ENCODE measurements at regions not wholly inside any gene's neighbourhood (a gene's known extent, or its start where the extent isn't known, plus 50 kb on each side); places are given as distances from the start of the nearest gene placed in this dataset.
"Not testable (repeated sequence)": the region's sequence is repeated elsewhere in the genome, so short reads cannot be mapped to it uniquely, and the experiment has no call there.

- H3K27ac Mint-ChIP-seq = no peak overlapping the region
- ATAC-seq (no peak), DNase-seq (ENCODE audit: low spot score) (no peak)
- H3K4me3 Mint-ChIP-seq = no peak overlapping the region
- H3K27me3 Mint-ChIP-seq = no peaks in the 10 kb centered on the region
- no peaks in the 10 kb centered on the region for H3K4me1 Mint-ChIP-seq (ENCODE audit: low read depth in 2 of 2)
- no peaks in the 10 kb centered on the region for H3K36me3 Mint-ChIP-seq
- peaks cover 18% of the 10 kb centered on the region for H3K9me3 Mint-ChIP-seq
These were observed 970.9 kb upstream of the AUTS2 start for GRCh38 chr7:68627247-68627864.

DNA sequence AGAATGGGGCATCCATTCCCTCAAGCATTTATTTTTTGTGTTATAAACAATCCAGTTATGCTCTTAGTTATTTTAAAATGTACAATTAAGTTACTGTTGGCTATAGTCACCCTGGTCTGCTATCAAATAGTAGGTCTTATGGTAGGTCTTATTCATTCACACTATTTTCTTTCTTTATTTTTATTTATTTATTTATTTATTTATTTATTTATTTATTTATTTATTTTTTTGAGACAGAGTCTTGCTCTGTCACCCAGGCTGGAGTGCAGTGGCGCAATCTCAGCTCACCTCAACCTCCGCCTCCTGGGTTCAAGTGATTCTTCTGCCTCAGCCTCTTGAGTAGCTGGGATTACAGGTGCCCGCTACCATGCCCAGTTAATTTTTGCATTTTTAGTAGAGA, 967.4 kb upstream of the AUTS2 start:
- DNase-seq (ENCODE audit: low spot score); H3K27me3 Mint-ChIP-seq; H3K36me3 Mint-ChIP-seq; H3K27ac Mint-ChIP-seq; H3K4me1 Mint-ChIP-seq (ENCODE audit: low read depth in 2 of 2); H3K4me3 Mint-ChIP-seq; ATAC-seq: not testable (repeated sequence)
- peaks cover 18% of the 10 kb centered on the region for H3K9me3 Mint-ChIP-seq

DNA sequence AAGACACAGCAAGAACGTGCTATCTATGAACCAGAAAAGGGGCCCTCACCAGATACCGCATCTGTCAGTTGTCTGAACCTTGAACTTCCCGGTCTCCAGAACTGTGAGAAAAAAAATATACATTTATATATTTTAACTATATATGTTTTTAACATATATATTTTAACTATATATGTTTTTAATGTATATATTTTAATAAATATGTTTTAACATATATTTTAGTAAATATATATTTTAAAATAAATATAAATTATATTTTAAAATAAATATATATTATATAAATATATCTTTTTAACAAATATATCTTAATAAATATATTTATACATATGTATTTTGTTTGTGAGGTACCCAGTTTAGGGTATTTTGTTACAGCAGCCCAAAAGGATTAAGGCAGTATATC, 958.2 kb upstream of the AUTS2 start:
- Mint-ChIP-seq H3K4me3 (no peak overlapping the region), H3K27ac (no peak overlapping the region), H3K9me3 (peaks cover 12% of the 10 kb centered on the region), H3K4me1 (ENCODE audit: low read depth in 2 of 2) (no peaks in the 10 kb centered on the region), H3K36me3 (peaks cover 5% of the 10 kb centered on the region), H3K27me3 (no peaks in the 10 kb centered on the region)
- ATAC-seq (no peak), DNase-seq (ENCODE audit: low spot score) (no peak)

GRCh38 chr7:68642727-68643126, 955.5 kb upstream of the AUTS2 start:
- ATAC-seq = no peak
- peaks cover 12% of the 10 kb centered on the region for H3K9me3 Mint-ChIP-seq
- no peaks in the 10 kb centered on the region for H3K4me1 Mint-ChIP-seq (ENCODE audit: low read depth in 2 of 2)
- H3K4me3 Mint-ChIP-seq = no peak overlapping the region
- DNase-seq (ENCODE audit: low spot score) = no peak
- peaks cover 5% of the 10 kb centered on the region for H3K36me3 Mint-ChIP-seq
- no peaks in the 10 kb centered on the region for H3K27me3 Mint-ChIP-seq
- no peak overlapping the region for H3K27ac Mint-ChIP-seq

DNA sequence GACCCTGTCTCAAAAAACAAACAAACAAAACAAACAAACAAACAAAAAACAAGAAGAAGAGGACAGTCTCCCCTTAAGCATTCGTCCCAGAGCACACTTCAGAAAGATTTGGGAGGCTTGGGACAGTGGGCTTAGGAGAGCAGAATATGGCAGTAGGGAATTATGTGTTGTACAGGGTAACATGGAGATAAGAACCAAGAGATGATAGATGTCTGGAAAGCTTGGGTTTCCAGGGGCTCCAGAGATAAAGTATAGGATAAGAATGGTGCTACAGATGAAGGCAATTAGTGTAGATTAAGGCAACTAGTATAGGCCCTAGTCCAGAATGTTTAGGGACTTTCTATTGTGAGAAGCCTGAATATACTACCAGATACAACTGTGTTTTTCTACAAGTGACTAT, 934.9 kb upstream of the AUTS2 start:
- Mint-ChIP-seq H3K4me1 (ENCODE audit: low read depth in 2 of 2) (no peaks in the 10 kb centered on the region), H3K36me3 (no peaks in the 10 kb centered on the region), H3K27ac (no peak overlapping the region), H3K27me3 (no peaks in the 10 kb centered on the region), H3K4me3 (no peak overlapping the region), H3K9me3 (peaks cover 11% of the 10 kb centered on the region)
- DNase-seq (ENCODE audit: low spot score) = no peak
- ATAC-seq = no peak

- DNase-seq (ENCODE audit: low spot score) (no peak), ATAC-seq (no peak)
- H3K4me3 Mint-ChIP-seq = no peak overlapping the region
- H3K36me3 Mint-ChIP-seq = no peaks in the 10 kb centered on the region
- H3K27me3 Mint-ChIP-seq = no peaks in the 10 kb centered on the region
- H3K4me1 Mint-ChIP-seq (ENCODE audit: low read depth in 2 of 2) = no peaks in the 10 kb centered on the region
- H3K9me3 Mint-ChIP-seq = peaks cover 17% of the 10 kb centered on the region
- H3K27ac Mint-ChIP-seq = no peak overlapping the region
These were observed 927.2 kb upstream of the AUTS2 start for GRCh38 chr7:68671046-68671445.

GRCh38 chr7:68671671-68672070, 926.6 kb upstream of the AUTS2 start:
- no peak overlapping the region for H3K27ac Mint-ChIP-seq
- H3K4me1 Mint-ChIP-seq (ENCODE audit: low read depth in 2 of 2) = no peaks in the 10 kb centered on the region
- DNase-seq (ENCODE audit: low spot score) (no peak), ATAC-seq (no peak)
- peaks cover 17% of the 10 kb centered on the region for H3K9me3 Mint-ChIP-seq
- H3K27me3 Mint-ChIP-seq = no peaks in the 10 kb centered on the region
- H3K36me3 Mint-ChIP-seq = no peaks in the 10 kb centered on the region
- no peak overlapping the region for H3K4me3 Mint-ChIP-seq

- H3K27ac Mint-ChIP-seq = no peak overlapping the region
- no peak for DNase-seq (ENCODE audit: low spot score)
- H3K4me1 Mint-ChIP-seq (ENCODE audit: low read depth in 2 of 2) = no peaks in the 10 kb centered on the region
- H3K9me3 Mint-ChIP-seq = peaks cover 21% of the 10 kb centered on the region
- H3K36me3 Mint-ChIP-seq = no peaks in the 10 kb centered on the region
- no peaks in the 10 kb centered on the region for H3K27me3 Mint-ChIP-seq
- ATAC-seq = no peak
- H3K4me3 Mint-ChIP-seq = no peak overlapping the region
These were observed 923.4 kb upstream of the AUTS2 start for GRCh38 chr7:68674826-68675225.

GRCh38 chr7:68676813-68677535, 921.3 kb upstream of the AUTS2 start:
- Mint-ChIP-seq H3K27ac (no peak overlapping the region), H3K9me3 (peaks cover 17% of the 10 kb centered on the region), H3K27me3 (no peaks in the 10 kb centered on the region), H3K4me1 (ENCODE audit: low read depth in 2 of 2) (no peaks in the 10 kb centered on the region), H3K4me3 (no peak overlapping the region), H3K36me3 (no peaks in the 10 kb centered on the region)
- no peak for DNase-seq (ENCODE audit: low spot score)
- ATAC-seq = no peak

DNA sequence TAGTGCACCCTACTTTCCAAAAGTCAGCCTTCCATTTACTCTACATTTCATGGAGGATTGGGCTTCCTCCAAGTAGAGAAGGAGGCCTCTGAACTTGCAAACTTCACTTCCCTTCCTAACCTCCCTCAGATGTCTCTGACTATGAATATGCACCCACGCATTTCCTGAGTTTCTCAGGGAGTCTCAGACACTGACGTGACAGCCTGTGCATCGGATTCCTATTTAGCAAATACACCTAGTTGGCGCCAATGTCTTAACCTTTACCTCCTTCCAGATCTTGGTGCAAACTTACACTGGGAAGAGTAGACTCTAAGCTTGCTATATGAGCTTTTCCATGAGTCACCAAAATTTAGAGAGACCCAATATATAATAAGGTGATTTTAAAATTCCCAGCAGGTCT, 920.1 kb upstream of the AUTS2 start:
- ATAC-seq (no peak), DNase-seq (ENCODE audit: low spot score) (no peak)
- Mint-ChIP-seq H3K4me1 (ENCODE audit: low read depth in 2 of 2) (no peaks in the 10 kb centered on the region), H3K4me3 (no peak overlapping the region), H3K27me3 (no peaks in the 10 kb centered on the region), H3K36me3 (no peaks in the 10 kb centered on the region), H3K9me3 (peaks cover 17% of the 10 kb centered on the region), H3K27ac (no peak overlapping the region)

DNA sequence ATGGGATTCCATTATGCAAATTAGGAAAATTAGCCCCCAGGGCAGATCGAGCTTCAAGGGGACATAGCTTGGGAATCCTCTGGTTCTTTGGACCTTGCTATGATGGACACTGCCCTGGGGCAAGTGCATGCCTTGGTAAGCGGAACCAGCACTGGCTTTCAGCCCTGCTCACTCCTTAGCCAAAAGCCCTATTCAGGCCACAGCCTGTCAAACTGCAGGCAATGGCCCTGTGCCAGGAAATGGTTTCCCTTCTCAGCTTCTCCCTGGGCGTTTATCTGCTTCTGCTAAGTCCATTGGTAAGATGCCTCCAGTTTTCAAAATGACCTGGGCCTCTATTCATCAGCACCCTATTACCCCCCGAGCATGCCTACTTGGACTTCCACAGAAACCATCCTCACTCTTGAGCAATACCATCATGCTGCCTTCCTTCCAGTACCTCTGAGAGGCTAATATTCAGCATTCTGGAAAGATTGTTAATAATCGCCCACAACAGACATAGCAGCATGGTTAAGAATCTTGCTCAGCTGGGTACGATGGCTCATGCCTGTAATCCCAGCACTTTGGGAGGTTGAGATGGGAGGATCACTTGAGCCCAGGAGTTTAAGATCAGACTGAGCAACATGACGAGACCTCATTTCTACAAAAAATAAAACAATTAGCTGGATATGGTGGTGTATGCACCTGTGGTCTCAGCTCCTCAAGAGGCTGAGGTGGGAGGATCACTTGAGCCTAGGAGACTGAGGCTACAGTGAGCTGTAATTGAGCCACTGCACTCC, 918.6 kb upstream of the AUTS2 start:
- peaks cover 13% of the 10 kb centered on the region for H3K9me3 Mint-ChIP-seq
- ATAC-seq = no peak
- H3K4me1 Mint-ChIP-seq (ENCODE audit: low read depth in 2 of 2) = no peaks in the 10 kb centered on the region
- no peak overlapping the region for H3K4me3 Mint-ChIP-seq
- H3K27ac Mint-ChIP-seq = no peak overlapping the region
- H3K27me3 Mint-ChIP-seq = no peaks in the 10 kb centered on the region
- no peak for DNase-seq (ENCODE audit: low spot score)
- H3K36me3 Mint-ChIP-seq = no peaks in the 10 kb centered on the region

- Mint-ChIP-seq H3K27ac (no peak overlapping the region), H3K4me1 (ENCODE audit: low read depth in 2 of 2) (no peaks in the 10 kb centered on the region), H3K36me3 (no peaks in the 10 kb centered on the region), H3K27me3 (no peaks in the 10 kb centered on the region), H3K9me3 (peaks cover 15% of the 10 kb centered on the region), H3K4me3 (no peak overlapping the region)
- DNase-seq (ENCODE audit: low spot score) (no peak), ATAC-seq (no peak)
These were observed 917.9 kb upstream of the AUTS2 start for GRCh38 chr7:68680235-68680872.

DNA sequence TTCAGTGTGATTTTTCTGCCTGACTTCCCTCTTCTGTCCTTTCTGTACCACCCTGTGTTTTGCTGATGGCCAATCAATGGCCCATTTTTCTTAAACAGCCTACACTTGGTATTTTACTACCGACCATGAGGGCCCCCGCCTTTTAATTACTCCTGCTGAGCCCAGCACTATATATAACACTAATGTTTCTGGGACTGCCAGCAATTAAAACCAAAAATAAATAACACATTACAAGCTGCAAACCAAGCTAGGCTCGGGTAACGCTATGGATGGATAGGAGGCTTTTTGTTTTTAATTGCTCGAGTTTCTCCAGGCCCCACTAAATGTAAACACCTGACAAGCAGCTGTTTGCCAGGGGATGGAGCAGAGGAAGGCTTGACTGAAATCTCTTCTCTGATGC, 915.4 kb upstream of the AUTS2 start:
- Mint-ChIP-seq H3K27me3 (no peaks in the 10 kb centered on the region), H3K36me3 (no peaks in the 10 kb centered on the region), H3K9me3 (peaks cover 13% of the 10 kb centered on the region), H3K4me1 (ENCODE audit: low read depth in 2 of 2) (no peaks in the 10 kb centered on the region), H3K4me3 (no peak overlapping the region), H3K27ac (no peak overlapping the region)
- DNase-seq (ENCODE audit: low spot score) (no peak), ATAC-seq (no peak)

- Mint-ChIP-seq H3K27me3 (no peaks in the 10 kb centered on the region), H3K36me3 (no peaks in the 10 kb centered on the region), H3K27ac (no peak overlapping the region), H3K4me1 (ENCODE audit: low read depth in 2 of 2) (no peaks in the 10 kb centered on the region), H3K4me3 (no peak overlapping the region), H3K9me3 (peaks cover 21% of the 10 kb centered on the region)
- ATAC-seq (no peak), DNase-seq (ENCODE audit: low spot score) (no peak)
These were observed 913.9 kb upstream of the AUTS2 start for GRCh38 chr7:68684246-68684839.
